Mesendoderm (in vitro differentiated cells): ENCODE measurements at regions not wholly inside any gene's neighbourhood (a gene's known extent, or its start where the extent isn't known, plus 50 kb on each side); places are given as distances from the start of the nearest gene placed in this dataset.
A peak's percentile ranks its signal among the peaks of the same experiment; 100 is the strongest.

Experiments used
- DNase-seq: peaks from one replicate; pipeline ENCODE4 v3.0.0; 2013
- H2AK5ac ChIP-seq: 2 replicates; pipeline ENCODE4 v1.6.1; 2013; ENCODE audit warnings: low read length, inconsistent platforms
- H2BK120ac ChIP-seq: 2 replicates; pipeline ENCODE4 v1.6.1; 2013; ENCODE audit warnings: low read depth, mild to moderate bottlenecking, low read length, moderate library complexity, mixed read lengths
- H2BK15ac ChIP-seq: replicated peaks from 2 replicates; pipeline ENCODE4 v1.6.1; 2013; ENCODE audit warnings: low read depth, mild to moderate bottlenecking, moderate library complexity
- H2BK5ac ChIP-seq: 2 replicates; pipeline ENCODE4 v1.6.1; 2013; ENCODE audit warnings: low read length, inconsistent platforms
- H3K18ac ChIP-seq: 2 replicates; pipeline ENCODE4 v1.6.1; 2013; ENCODE audit warnings: mild to moderate bottlenecking, low read length, mixed read lengths
- H3K23ac ChIP-seq: one replicate; pipeline ENCODE4 v1.6.1; 2013; ENCODE audit warnings: low read length
- H3K27ac ChIP-seq: 2 replicates; pipeline ENCODE4 v1.5.1; 2013; ENCODE audit warnings: low read depth, mild to moderate bottlenecking, inconsistent platforms, low read length, moderate library complexity
- H3K27me3 ChIP-seq: 2 replicates; pipeline ENCODE4 v1.6.1; 2013; ENCODE audit warnings: low read length, control low read depth, mild to moderate bottlenecking, inconsistent platforms; ENCODE audit not compliant: insufficient read depth, poor library complexity
- H3K36me3 ChIP-seq: 2 replicates; pipeline ENCODE4 v1.6.1; 2013; ENCODE audit warnings: low read length, inconsistent platforms; ENCODE audit not compliant: control insufficient read depth, insufficient read depth
- H3K4ac ChIP-seq: one replicate; pipeline ENCODE4 v1.6.1; 2013; ENCODE audit warnings: low read depth, mild to moderate bottlenecking, low read length, moderate library complexity
- H3K4me1 ChIP-seq: 2 replicates; pipeline ENCODE4 v1.6.1; 2013; ENCODE audit warnings: low read depth, low read length, inconsistent platforms; ENCODE audit not compliant: control insufficient read depth
- H3K4me2 ChIP-seq: 2 replicates; pipeline ENCODE4 v1.6.1; 2013; ENCODE audit warnings: low read length
- H3K4me3 ChIP-seq: 2 replicates; pipeline ENCODE4 v1.5.1; 2013; ENCODE audit warnings: mild to moderate bottlenecking, low read length
- H3K56ac ChIP-seq: one replicate; pipeline ENCODE4 v1.6.1; 2013; ENCODE audit warnings: low read length
- H3K79me1 ChIP-seq: 2 replicates; pipeline ENCODE4 v1.6.1; 2013; ENCODE audit warnings: low read length, inconsistent platforms
- H3K79me2 ChIP-seq: 2 replicates; pipeline ENCODE4 v1.6.1; 2013; ENCODE audit warnings: mild to moderate bottlenecking, low read length; ENCODE audit not compliant: control insufficient read depth, insufficient read depth
- H3K9ac ChIP-seq: 2 replicates; pipeline ENCODE4 v1.6.1; 2013; ENCODE audit warnings: low read length, inconsistent platforms
- H4K5ac ChIP-seq: one replicate; pipeline ENCODE4 v1.6.1; 2013; ENCODE audit warnings: low read length
- H4K8ac ChIP-seq: one replicate; pipeline ENCODE4 v1.6.1; 2013; ENCODE audit warnings: low read depth, mild to moderate bottlenecking, control low read depth, low read length, moderate library complexity
- WGBS: extraction: QIAGEN DNeasy Blood & Tissue Kit; methylation state at CpG from one replicate; pipeline ENCODE4 v1.1.7; 2013; ENCODE audit warnings: low lambda C conversion rate, missing lambda C conversion rate; ENCODE audit not compliant: insufficient coverage; ENCODE audit errors: extremely low coverage; 5-methylcytosine and 5-hydroxymethylcytosine counted together

DNA sequence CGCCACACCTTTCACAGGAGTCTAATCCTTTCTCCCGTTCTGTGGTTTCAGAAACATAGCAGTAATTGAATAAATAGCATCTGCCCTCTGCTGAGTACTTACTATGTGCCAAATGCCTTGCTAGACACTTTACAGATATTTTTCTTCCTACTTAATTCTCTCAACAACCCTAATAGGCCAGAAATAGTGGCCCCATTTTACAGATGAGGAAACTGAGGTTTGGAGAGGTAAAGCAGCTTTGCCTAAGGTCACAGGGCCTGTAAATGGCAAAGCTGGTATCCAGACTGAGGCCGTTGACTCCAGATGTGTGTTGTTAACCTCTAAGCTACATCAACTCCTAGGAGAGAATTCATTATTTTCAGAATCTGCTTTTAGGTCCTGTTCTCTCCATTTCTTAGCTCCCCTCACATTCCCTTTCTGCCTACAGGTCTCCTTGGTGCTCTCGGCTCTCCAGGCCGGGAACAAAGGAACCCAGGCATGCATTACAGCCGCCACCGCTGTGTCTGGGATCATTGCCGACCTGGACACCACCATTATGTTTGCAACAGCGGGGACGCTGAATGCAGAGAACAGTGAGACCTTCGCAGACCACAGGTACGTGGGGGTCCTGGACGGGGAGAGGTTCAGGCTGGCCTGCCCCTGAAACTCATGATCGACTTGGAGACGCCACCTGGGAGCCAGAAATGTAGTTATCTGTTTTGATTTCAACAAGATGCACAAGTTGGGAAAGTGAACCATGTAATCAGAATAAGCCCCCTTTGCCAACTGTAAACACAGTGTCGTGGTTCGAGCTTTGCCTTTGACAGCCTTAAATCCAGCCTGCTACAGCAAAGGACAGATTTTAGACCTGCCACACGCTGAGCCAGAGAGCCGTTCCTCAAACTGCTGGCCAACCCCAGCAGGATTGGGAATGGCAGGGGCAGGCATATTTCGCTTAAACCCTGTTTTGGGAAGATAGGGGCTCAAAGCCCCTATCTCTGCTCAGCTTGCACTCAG, 246.5 kb upstream of the TPM1 start:
- Histone ChIP-seq H2BK5ac (no peak overlapping the region), H3K4me3 (no peak overlapping the region), H3K36me3 (peaks cover 1% of the 10 kb centered on the region), H3K27me3 (no peaks in the 10 kb centered on the region), H3K9ac (no peak overlapping the region), H2BK120ac (no peak overlapping the region), H2AK5ac (no peak overlapping the region), H4K5ac (no peak overlapping the region), H3K79me2 (no peaks in the 10 kb centered on the region), H2BK15ac (no peak overlapping the region), H4K8ac (no peak overlapping the region), H3K23ac (no peak overlapping the region), H3K56ac (no peak overlapping the region), H3K4ac (no peak overlapping the region), H3K4me2 (no peak overlapping the region), H3K4me1 (peaks cover 2% of the 10 kb centered on the region), H3K79me1 (no peaks in the 10 kb centered on the region), H3K18ac (no peak overlapping the region), H3K27ac (no peak overlapping the region)
- DNase-seq: no peak
- no CpG with 5 or more reads among the region's 20 CpGs for WGBS

- WGBS: no CpG with 5 or more reads among the region's 15 CpGs
- no peaks in the 10 kb centered on the region for H3K27me3 ChIP-seq
- no peak overlapping the region for H2BK5ac ChIP-seq
Observed at GRCh38 chr15:62797171-62797570, 245.4 kb upstream of the TPM1 start.

GRCh38 chr15:62798536-62798935, 244.0 kb upstream of the TPM1 start:
- peaks cover 1% of the 10 kb centered on the region for H3K36me3 ChIP-seq
- no peak overlapping the region for H3K4me2 ChIP-seq
- H3K56ac ChIP-seq: no peak overlapping the region
- no peaks in the 10 kb centered on the region for H3K4me1 ChIP-seq
- no peaks in the 10 kb centered on the region for H3K27me3 ChIP-seq
- no peak overlapping the region for H3K27ac ChIP-seq
- H3K18ac ChIP-seq: no peak overlapping the region
- no peak overlapping the region for H2BK5ac ChIP-seq
- H3K79me2 ChIP-seq: no peaks in the 10 kb centered on the region
- peak; percentile 57 for DNase-seq
- no CpG with 5 or more reads among the region's 5 CpGs for WGBS
- H3K79me1 ChIP-seq: no peaks in the 10 kb centered on the region
- no peak overlapping the region for H4K5ac ChIP-seq
- no peak overlapping the region for H3K9ac ChIP-seq
- H3K23ac ChIP-seq: no peak overlapping the region
- no peak overlapping the region for H2AK5ac ChIP-seq
- no peak overlapping the region for H3K4ac ChIP-seq
- H4K8ac ChIP-seq: no peak overlapping the region
- H2BK120ac ChIP-seq: no peak overlapping the region
- H3K4me3 ChIP-seq: no peak overlapping the region
- H2BK15ac ChIP-seq: no peak overlapping the region

More at GRCh38 chr15:62797171-62797570, 245.4 kb upstream of the TPM1 start:
- H3K23ac ChIP-seq: no peak overlapping the region
- no peak overlapping the region for H4K8ac ChIP-seq
- H2AK5ac ChIP-seq: no peak overlapping the region
- H3K4ac ChIP-seq: no peak overlapping the region
- H3K18ac ChIP-seq: no peak overlapping the region
- no peak overlapping the region for H3K27ac ChIP-seq
- no peak for DNase-seq
- H3K9ac ChIP-seq: no peak overlapping the region
- no peaks in the 10 kb centered on the region for H3K4me1 ChIP-seq
- H3K79me1 ChIP-seq: no peaks in the 10 kb centered on the region
- H2BK120ac ChIP-seq: no peak overlapping the region
- H3K79me2 ChIP-seq: no peaks in the 10 kb centered on the region
- peaks cover 1% of the 10 kb centered on the region for H3K36me3 ChIP-seq
- H3K4me2 ChIP-seq: no peak overlapping the region
- H3K4me3 ChIP-seq: no peak overlapping the region
- H4K5ac ChIP-seq: no peak overlapping the region
- H3K56ac ChIP-seq: no peak overlapping the region
- no peak overlapping the region for H2BK15ac ChIP-seq

DNA sequence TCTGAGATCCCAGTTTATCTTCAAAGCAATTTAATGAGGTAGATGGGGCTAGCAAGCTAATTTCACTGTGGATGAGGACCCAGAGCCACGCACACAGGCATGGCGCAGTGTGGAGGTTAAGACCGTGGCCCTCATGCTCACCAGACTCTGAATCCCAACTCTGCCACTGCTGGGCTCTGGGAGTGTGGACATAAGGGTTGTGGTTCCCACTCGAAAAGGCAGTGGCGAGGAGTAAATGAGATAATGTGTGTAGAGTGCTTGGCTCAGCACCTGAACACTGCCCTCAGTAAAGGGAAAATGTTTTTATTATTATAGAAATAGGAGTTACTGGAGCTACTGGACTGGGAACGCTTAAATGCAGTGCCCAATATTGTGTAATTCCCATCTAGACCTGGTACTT, 243.5 kb upstream of the TPM1 start:
- H3K4me2 ChIP-seq: no peak overlapping the region
- no peaks in the 10 kb centered on the region for H3K4me1 ChIP-seq
- no peak overlapping the region for H4K8ac ChIP-seq
- whole genome bisulfite sequencing: no CpG with 5 or more reads among the region's 6 CpGs
- H3K4ac ChIP-seq: no peak overlapping the region
- H3K79me2 ChIP-seq: no peaks in the 10 kb centered on the region
- no peaks in the 10 kb centered on the region for H3K27me3 ChIP-seq
- H3K36me3 ChIP-seq: peaks cover 1% of the 10 kb centered on the region
- H4K5ac ChIP-seq: no peak overlapping the region
- no peak overlapping the region for H3K18ac ChIP-seq
- no peak overlapping the region for H3K23ac ChIP-seq
- no peak overlapping the region for H2BK5ac ChIP-seq
- H3K4me3 ChIP-seq: no peak overlapping the region
- no peak for DNase-seq
- H2AK5ac ChIP-seq: no peak overlapping the region
- H2BK15ac ChIP-seq: no peak overlapping the region
- no peak overlapping the region for H3K56ac ChIP-seq
- no peaks in the 10 kb centered on the region for H3K79me1 ChIP-seq
- H3K27ac ChIP-seq: no peak overlapping the region
- H3K9ac ChIP-seq: no peak overlapping the region
- H2BK120ac ChIP-seq: no peak overlapping the region

- Histone ChIP-seq H3K23ac (no peak overlapping the region), H3K4ac (no peak overlapping the region), H3K79me2 (no peaks in the 10 kb centered on the region), H4K8ac (no peak overlapping the region), H3K56ac (no peak overlapping the region), H2BK15ac (no peak overlapping the region), H3K9ac (no peak overlapping the region), H3K36me3 (peaks cover 1% of the 10 kb centered on the region), H3K4me1 (no peaks in the 10 kb centered on the region), H3K18ac (no peak overlapping the region), H4K5ac (no peak overlapping the region), H3K4me2 (no peak overlapping the region), H2BK120ac (no peak overlapping the region), H3K27me3 (no peaks in the 10 kb centered on the region), H2BK5ac (no peak overlapping the region), H3K27ac (no peak overlapping the region), H3K4me3 (no peak overlapping the region), H2AK5ac (no peak overlapping the region), H3K79me1 (no peaks in the 10 kb centered on the region)
- WGBS: no CpG with 5 or more reads among the region's 3 CpGs
- no peak for DNase-seq
Observed at GRCh38 chr15:62799919-62800318, 242.6 kb upstream of the TPM1 start.
